AG08395 (cell line): ENCODE measurements at regions not wholly inside any gene's neighbourhood (a gene's known extent, or its start where the extent isn't known, plus 50 kb on each side); places are given as distances from the start of the nearest gene placed in this dataset.
A peak's percentile ranks its signal among the peaks of the same experiment; 100 is the strongest.
"Not testable (repeated sequence)": the region's sequence is repeated elsewhere in the genome, so short reads cannot be mapped to it uniquely, and the experiment has no call there.

Experiments used
- DNase-seq: peaks from one replicate; pipeline ENCODE4 v3.0.0; 2012; ENCODE audit warnings: mixed read lengths, low spot score

DNA sequence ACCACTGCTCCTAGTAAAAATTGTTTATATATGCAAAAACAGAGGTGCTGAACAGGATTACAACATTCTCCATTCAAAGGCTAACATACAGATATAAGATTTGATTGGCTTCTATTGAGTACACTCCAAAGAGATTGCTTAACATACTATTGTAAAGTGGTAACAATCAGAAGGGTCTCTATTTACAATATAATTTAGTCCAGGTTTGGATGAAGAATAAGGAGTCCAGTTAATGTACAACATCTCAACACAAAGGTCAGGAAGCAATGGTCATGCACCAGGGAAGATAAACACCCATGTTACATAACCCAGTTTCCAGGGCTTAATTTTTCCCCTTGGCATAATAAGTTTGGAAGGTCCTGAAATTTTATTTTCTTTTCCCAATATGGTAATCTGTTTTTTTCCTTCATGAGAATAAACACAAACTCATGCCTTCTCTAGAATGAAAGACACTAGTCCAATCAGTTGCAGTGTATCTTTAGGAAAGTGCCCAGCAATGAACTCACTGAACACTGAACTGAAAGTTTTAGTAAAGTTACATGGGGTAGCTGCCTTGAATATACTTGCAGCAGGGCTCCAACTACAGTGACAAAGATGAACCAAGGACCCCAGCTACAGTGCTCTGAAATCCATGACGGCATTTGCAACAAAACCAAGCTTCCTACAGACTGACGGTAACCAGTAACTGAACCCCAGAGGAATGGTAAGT lies 255.3 kb upstream of the GJE1 start:
- DNase-seq: no peak

DNA sequence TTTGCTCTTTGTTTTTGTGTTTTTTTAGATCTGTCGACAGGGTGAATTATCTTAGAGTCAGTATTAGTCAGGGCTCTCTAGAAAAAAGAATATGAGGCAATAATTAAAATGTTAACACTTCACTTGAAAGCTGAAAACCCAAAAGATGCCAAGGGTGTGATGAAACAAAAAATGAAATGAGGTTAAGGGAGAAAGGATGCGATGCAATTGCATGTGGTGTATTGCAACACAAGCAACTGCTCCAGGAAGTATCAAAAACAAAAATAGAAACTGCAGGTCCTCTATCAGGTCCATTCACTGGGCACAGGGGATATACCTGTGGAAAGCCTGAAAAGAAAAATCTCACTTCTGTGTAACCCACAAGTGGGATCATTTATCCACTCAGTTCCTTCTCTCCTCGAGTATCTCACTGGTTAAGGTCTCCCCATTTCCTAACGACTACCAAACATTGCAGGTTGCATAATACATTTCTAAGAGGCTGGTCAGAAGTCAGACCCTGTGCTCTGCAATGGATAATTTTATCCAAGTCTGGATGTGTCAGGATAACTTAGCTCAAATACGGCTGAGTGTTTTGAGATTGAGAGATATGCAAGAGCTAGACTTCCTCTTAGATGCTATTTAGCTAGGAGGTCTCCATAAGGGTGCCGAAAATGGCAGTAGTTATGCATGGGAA lies 257.7 kb upstream of the GJE1 start:
- peak; percentile 9 for DNase-seq

DNA sequence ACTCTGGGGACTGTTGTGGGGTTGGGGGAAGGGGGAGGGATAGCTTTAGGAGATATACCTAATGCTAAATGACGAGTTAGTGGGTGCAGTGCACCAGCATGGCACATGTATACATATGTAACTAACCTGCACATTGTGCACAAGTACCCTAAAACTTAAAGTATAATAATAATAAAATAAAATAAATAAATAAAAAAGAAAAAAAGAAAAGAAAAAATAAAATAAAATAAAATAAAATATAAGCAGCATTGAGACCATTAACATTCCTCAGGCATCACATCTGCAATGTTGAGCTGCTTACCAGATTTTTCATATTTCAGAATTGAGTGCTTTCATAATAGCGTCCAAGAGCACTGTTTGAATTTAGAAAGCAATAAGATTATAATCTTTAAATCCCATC lies 263.2 kb upstream of the GJE1 start:
- DNase-seq: not testable (repeated sequence)

DNA sequence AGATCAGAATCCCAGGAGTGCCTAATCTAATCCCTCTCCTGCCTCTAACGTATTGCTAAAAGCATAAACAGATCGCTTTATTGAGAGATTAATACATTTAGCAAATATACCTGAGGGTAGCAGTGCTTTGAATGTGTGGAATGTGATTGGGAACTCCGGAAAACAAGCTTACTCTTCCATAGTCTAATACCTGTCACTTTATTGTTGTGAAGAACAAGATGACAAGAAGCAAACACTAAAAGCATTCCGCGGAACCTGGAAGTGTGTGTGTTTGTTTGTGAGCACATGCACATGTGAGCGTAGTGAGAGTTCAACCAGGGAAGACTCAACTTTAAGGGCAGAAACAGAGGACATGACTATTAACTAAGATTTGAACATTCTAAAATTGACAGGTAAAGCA lies 265.0 kb upstream of the GJE1 start:
- no peak for DNase-seq

DNA sequence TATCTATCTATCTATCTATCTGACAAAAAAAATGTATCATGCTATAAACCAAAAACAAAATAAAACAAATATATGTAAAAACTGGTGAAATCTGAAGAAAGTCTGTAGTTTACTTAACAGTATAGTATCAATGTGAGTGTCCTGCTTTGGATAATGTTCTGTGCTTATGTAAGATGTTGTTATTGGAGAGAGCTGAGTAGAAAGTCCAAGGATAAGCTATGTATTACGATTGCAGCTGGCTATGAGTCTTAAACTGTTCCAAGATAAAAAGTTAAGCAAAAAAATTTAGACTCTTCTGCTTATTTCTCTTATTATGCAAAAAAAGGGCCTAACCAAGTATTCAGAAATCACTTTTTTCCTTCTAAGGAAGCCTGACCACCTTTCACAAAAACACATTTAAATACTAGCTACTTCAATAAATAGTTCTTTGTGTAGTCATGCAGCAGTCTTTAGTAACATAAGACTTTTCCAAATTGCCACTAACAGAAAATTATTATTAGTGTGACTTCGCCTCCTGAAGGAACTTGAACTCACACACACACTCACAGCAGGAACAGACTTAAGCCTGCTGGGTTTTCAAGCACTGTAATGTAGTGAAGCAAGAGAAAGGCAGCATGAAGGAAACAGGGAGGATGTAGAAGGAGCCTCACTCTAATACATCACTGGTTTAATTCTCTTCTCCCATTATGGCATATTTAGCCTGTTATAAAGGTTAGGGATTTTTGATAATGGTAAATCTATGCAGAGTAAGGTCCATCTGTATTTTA lies 265.8 kb upstream of the GJE1 start:
- DNase-seq: no peak

DNA sequence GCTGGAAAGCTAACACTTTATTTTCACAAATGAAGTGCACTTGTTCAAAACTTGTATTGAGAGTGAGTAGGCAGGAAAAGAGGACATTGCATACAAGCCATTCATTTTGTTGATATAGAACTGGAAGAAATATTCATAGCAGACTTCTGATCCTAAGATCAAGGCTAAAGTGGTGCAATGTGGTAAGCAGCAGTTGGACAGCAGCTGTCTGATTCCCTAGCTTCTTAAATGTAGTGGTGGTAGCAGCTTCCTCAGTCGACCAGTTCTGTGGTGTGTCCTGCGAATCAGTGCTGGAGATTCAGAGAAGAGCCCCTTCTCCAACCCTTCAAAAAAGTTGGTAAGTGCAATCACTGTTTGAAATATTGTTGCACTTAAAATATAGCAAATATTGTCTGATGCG lies 281.7 kb upstream of the GJE1 start:
- DNase-seq: no peak

DNA sequence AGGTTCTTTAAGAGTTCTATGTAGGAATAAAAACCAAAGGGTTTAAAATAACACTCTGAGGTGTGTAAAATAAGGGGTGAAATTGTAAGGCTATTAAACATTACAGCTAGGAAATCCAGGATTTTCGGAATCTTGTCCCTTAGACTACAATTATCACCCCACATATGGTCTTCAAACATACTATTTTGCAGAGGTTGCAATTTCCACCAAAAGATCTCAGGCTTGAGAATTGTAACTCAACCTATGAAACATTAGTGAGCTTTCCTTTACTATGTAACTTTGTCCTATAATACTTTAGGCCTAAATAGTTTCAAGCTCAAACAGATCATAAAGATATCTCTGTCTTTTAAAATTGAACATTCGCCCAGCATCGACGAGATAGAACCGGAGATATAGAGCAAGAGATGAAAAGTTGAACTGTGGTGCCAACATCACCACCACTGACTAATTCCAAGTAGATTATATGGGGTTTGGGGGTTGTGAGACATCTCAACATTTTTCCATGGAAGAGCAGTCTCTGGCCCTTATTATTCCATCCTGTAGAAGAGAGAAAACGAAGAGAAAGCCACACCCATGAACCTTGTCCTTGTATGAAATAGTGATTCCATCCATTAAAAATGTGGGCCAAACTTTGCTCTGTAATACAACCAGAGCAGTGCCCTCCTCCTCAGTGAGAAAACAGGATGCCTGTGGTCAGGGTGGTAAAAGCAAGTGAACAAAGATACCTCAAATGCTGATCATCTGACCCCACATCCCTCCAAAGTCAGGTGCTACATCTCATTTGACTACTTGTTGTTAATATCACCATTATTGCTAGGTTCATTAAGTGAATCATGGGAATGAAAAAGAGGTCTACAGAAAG lies 284.5 kb upstream of the GJE1 start:
- DNase-seq: no peak

DNA sequence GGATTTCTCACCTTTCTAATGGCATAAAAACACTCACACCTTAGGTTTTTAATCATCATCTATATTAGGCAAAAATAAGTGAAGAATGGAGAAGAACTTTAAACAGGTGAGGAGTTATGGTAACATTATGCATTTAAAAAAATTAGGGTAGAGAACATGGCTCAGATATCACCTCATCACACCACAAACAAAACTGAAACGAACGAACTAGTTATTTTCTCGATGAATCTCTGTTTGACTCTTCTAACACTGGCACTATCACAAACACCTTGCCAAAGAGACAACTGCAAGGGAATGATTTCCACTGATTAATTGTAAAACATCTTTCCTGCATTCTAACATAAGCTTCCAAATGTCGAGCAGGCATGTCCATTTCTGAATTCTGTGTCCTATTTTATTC lies 286.1 kb upstream of the GJE1 start:
- no peak for DNase-seq

DNA sequence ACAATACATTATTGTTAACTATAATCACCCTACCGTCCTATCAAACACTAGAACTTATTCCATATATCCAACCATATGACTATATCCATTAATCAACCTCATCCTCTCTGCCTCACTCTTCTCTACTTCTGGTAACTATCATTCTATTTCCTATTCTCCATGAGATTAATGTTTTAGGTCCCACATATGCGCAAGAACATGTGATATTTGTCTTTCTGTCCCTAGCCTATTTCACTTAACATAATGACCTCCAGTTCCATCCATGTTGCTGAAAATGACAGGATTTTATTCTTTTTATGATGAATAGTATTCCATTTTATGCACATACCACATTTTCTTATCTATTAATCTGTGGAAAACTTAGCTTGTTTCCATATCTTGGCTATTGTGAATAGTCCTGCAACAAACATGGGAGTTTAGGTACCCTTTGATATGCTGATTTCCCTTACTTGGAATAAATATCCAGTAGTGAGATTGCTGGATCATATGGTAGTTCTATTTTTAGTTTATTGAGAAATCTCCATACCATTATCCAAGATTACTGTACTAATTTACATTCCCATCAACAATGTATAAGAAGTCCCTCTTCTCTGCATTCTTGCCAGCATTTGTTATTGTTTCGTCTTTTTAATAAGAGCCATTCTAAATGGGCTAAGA lies 289.4 kb upstream of the GJE1 start:
- DNase-seq: no peak

DNA sequence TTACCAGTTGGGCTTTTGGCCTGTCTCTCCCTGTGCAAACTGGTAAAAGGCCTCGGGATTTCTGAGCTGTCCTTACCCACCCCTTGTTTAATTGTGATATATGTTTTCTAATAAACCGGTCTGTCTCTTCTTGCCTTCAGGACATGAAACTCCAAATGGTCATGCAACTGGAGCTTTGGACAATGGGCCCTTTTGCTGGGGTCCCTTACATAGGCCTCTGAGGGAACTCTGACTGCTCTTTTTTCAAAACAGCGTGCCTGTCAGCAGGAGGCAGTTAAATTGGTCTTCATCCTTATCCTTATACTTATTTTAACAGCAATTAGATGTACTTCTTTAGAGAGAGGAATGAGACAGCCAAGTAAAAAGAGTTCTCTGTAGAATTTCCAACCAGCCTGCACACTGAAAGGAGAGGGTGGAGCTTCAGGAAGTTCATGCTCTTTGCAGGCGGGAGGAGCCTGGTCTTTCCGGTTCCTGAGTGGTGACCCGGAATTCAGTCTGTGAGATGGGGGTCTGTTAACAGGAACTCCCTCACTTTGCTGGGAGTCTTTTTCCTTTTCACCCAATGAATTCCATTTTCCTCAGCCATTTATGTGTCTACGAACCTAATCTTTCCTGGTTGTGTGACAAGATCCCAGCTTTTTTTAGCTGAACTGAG lies 299.6 kb upstream of the GJE1 start:
- no peak for DNase-seq

DNA sequence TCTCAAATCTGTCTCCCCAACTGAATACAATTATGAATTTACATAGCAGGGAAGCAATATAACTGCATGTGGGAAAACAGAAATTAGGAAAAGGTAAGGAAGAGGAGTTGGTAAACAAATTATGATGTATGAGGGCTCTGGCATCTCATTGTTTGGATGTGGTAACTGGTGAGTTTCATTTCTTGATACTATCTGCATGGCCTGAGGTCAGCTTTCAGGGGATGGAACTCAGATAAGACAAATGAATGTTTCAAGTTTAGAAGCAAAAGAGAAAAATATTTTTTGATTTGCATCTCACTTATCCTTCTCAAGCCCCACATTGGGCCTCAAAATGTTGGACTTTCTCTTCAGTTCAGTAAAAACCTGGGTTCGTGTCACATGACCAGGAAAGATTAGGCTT lies 302.2 kb upstream of the GJE1 start:
- no peak for DNase-seq

DNA sequence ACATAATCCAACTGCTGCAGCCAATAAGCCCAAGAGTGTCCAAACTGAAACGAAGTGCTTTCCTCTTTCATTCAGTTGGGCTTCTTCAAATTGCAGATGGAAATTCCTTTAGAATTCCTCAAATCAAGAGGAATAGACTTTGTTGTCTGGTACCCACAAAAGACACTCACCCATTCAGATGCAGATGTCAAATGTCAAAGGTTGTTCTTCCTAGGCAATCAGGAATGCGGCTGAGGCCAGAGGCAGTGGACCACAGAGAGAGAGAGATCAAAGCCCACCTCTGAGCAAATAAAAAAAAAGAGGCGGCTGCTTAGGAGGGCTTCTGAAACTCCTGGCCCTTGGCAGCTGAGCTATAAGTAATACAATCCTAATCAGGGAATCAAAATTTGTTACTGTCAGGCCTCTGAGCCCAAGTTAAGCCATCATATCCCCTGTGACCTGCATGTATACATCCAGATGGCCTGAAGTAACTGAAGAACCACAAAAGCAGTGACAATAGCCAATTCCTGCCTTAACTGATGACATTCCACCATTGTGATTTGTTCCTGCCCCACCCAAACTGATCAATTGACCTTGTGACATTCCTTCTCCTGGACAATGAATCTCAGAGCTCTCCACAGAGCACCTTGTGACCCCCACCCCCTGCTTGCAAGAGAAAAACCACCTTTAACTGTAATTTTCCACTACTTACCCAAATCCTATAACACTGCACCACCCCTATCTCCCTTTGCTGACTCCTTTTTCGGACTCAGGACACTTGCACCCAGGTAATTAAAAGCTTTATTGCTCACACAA lies 303.0 kb upstream of the GJE1 start:
- DNase-seq: no peak

DNA sequence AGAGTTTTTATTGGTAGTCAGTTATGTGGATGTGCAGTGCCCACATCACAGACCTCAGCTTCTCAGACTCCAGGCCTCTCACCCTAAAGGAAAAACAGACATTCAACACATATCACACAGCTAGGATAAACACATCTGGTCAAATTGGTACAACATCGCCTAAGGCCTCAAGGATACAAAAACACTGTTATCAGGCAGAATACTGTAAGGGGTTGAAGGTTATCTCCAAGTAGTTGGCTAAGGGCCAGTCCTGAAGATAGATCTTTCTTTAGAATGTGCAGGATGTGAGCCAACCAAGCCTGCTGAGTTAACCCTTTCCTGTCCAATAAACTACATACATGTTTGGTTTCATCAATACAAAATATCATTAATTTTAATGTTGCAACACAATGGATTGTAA lies 308.4 kb upstream of the GJE1 start:
- DNase-seq: no peak

DNA sequence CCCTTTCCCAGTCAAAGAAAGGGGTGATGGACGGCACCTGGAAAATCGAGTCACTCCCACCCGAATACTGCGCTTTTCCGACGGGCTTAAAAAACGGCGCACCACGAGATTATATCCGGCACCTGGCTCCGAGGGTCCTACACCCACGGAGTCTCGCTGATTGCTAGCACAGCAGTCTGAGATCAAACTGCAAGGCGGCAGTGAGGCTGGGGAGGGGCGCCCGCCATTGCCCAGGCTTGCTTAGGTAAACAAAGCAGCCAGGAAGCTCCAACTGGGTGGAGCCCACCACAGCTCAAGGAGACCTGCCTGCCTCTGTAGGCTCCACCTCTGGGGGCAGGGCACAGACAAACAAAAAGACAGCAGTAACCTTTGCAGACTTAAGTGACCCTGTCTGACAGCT lies 317.7 kb upstream of the GJE1 start:
- not testable (repeated sequence) for DNase-seq

DNA sequence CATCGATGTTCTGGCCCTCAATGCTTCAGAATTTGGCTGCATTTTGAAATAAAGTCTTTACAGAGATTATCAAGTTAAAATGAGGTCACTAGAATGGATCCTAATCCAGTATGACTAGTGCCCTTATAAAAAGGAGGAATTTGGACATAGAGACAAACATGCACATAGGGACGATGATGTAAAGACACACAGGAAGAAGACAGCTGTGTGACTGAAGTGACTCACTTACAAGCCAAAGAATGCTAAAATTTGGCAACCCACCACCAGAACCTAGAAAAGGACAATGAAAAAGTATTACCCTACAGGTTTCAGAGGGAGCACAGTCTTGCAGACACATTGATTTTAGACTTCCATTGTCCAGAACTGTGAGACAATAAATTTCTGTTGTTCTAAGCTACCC lies 322.8 kb upstream of the GJE1 start:
- DNase-seq: no peak

DNA sequence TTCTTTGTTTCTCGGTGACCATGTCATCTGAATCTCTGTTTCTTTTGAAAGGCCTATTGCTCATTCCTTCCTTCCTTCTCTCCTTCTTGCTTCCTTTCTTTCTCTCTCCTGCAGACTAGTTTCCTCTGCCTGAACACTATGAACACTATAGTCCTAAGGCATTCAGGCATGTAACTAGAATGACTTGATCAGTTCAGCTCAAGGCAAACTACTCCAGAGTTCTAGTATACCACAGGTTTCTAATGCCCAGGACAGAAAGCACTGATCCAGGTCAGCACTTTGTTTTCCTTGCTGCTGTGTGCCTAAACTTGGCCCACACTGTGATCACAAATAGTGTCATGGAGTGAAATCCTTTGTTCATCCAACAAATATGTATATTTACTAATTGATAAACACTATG lies 324.1 kb upstream of the GJE1 start:
- DNase-seq: no peak

DNA sequence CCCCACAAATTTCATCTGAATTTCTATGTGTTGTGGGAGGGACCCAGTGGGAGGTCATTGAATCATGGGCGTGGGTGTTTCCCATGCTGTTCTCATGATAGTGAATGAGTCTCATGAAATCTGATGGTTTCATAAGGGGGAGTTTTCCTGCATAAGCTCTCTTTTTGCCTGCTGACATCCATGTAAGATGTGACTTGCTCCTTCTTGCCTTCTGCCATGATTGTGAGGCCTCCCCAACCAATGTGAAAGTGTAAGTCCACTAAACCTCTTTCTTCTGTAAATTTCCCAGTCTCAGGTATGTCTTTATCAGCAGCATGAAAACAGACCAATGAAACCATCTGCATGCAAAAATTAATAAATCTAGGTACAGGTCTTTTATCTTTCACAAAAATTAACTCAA lies 331.8 kb upstream of the GJE1 start:
- DNase-seq: not testable (repeated sequence)

DNA sequence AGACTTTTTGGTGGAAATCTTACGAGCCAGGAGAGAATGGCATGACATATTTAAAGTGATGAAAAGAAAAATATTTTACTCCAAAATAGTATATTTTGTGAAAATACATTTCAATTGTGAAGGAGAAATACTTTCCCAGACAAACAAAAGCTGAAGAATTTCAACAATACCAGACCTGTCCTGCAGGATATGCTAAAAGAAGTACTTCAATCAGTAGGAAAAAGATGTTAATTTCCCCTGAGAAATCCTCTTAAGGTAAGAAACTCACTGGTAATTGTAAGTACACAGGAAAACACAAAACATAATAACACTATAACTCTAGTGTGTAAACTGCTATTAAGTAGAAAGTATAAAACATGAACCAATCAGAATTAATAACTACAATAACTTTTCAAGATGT lies 341.8 kb upstream of the GJE1 start:
- no peak for DNase-seq

DNA sequence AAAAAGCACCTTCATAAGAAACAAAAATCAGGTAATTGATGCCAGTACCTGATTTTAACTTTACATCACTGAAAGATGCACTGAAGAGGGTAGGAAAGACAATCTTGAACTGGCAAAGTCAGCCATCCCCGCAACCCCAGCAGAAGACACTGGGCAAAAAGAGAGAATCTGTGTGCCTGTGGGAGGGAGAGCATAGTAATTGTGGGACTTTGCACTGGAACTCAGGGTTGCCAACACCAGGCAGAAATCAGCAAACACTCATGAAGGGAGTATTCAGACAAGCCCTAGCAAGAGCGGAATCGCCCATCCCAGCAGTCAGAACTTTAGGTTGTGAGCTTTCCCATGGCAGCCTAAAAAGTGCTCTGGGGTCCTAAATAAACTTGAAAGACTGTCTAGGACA lies 344.6 kb upstream of the GJE1 start:
- no peak for DNase-seq

DNA sequence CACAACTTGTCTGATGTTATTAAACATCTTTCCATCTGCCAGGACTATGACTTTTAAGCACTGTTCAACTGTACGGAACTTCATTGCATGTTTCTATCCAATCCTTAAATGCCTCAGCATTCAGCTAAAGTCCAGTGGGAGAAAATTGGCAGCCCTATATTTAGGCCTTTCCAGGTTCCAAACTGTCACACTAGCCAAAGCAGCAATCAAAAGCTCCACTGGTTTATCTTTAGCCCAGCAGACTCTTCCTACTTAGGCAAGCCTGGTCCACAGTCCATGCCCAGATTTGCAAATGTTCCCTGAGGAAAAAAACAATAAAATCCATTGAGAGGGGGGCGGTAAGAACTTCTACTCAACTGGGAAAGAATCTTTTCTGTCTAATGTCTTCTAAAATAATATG lies 349.1 kb upstream of the GJE1 start:
- no peak for DNase-seq
